Ascending aorta (tissue), 2 donors: ENCODE measurements at regions not wholly inside any gene's neighbourhood (a gene's known extent, or its start where the extent isn't known, plus 50 kb on each side); places are given as distances from the start of the nearest gene placed in this dataset.

Experiments used
- DNase-seq, 2 donors: peaks; one replicate each; pipeline ENCODE4 v3.0.0-alpha.2; 2019; ENCODE audit warnings: low spot score in 2 of 2
- H3K27ac ChIP-seq, 2 donors: fragments of 200-600 bp; sonication (generic); one replicate each; pipeline ENCODE4 v1.5.1; 2016 to 2017; ENCODE audit warnings: mild to moderate bottlenecking in 1 of 2
- H3K27me3 ChIP-seq: fragments of 200-600 bp; sonication (generic); one replicate; pipeline ENCODE4 v1.5.1; 2017
- H3K36me3 ChIP-seq, 2 donors: fragments of 200-600 bp; sonication (generic); one replicate each; pipeline ENCODE4 v1.5.1; 2016
- H3K4me1 ChIP-seq, 2 donors: fragments of 200-600 bp; sonication (generic); one replicate each; pipeline ENCODE4 v1.5.1; 2016 to 2017; ENCODE audit warnings: mild to moderate bottlenecking in 1 of 2
- H3K4me3 ChIP-seq, 2 donors: fragments of 200-600 bp; sonication (generic); one replicate each; pipeline ENCODE4 v1.5.1; 2016 to 2017; ENCODE audit warnings: mild to moderate bottlenecking in 1 of 2
- H3K9me3 ChIP-seq, 2 donors: fragments of 200-600 bp; sonication (generic); one replicate each; pipeline ENCODE4 v1.5.1; 2016
- CTCF ChIP-seq, 3 experiments: fragments of 200-600 bp in 2 of 3; fragments of 450-650 bp in 1 of 3; sonication (generic) in 2 of 3; IDR thresholded peaks; one replicate each; pipeline ENCODE4 v1.5.1; 2016 to 2019; ENCODE audit warnings: antibody characterized with exemption in 3 of 3, mild to moderate bottlenecking in 1 of 3, moderate library complexity in 1 of 3
- intact Hi-C: fragments of 100-400 bp; cut with DNase I; formaldehyde crosslinking; loops from one replicate; pipeline ENCODE4 v1.15.1; 2023

- no peak for DNase-seq
- intact Hi-C loops = no loop called here
Observed at GRCh38 chr6:113140721-113141120, 716.4 kb upstream of the MARCKS start.

GRCh38 chr6:113141901-113142300 is 715.2 kb upstream of the MARCKS start:
- no peak for TF ChIP-seq CTCF (IDR thresholded peaks at IDR 0.05)
- no peak for DNase-seq
- Histone ChIP-seq H3K4me3 (no peak overlapping the region), H3K36me3 (no peaks in the 10 kb centered on the region), H3K9me3 (no peaks in the 10 kb centered on the region), H3K4me1 (no peaks in the 10 kb centered on the region), H3K27ac (no peak overlapping the region), H3K27me3 (no peaks in the 10 kb centered on the region)
- intact Hi-C loops = no loop called here

More at GRCh38 chr6:113140721-113141120, 716.4 kb upstream of the MARCKS start:
- no peak for TF ChIP-seq CTCF (IDR thresholded peaks at IDR 0.05)
- H3K9me3 ChIP-seq = no peaks in the 10 kb centered on the region
- H3K27me3 ChIP-seq = no peaks in the 10 kb centered on the region
- H3K36me3 ChIP-seq = no peaks in the 10 kb centered on the region
- no peaks in the 10 kb centered on the region for H3K4me1 ChIP-seq
- H3K27ac ChIP-seq = no peak overlapping the region
- H3K4me3 ChIP-seq = no peak overlapping the region

- Histone ChIP-seq H3K9me3 (no peaks in the 10 kb centered on the region), H3K27me3 (no peaks in the 10 kb centered on the region), H3K27ac (no peak overlapping the region), H3K4me3 (no peak overlapping the region), H3K4me1 (no peaks in the 10 kb centered on the region), H3K36me3 (no peaks in the 10 kb centered on the region)
- no peak for DNase-seq
- no peak for TF ChIP-seq CTCF (IDR thresholded peaks at IDR 0.05)
- intact Hi-C loops = no loop called here
Observed at GRCh38 chr6:113142671-113143174, 714.4 kb upstream of the MARCKS start.

- no peak for DNase-seq
- Histone ChIP-seq H3K9me3 (no peaks in the 10 kb centered on the region), H3K27me3 (no peaks in the 10 kb centered on the region), H3K4me1 (no peaks in the 10 kb centered on the region), H3K27ac (no peak overlapping the region), H3K4me3 (no peak overlapping the region), H3K36me3 (no peaks in the 10 kb centered on the region)
- intact Hi-C loops = no loop called here
- no peak for TF ChIP-seq CTCF (IDR thresholded peaks at IDR 0.05)
Observed at GRCh38 chr6:113143206-113143605, 713.9 kb upstream of the MARCKS start.

- no peak for DNase-seq
- H3K9me3 ChIP-seq = no peaks in the 10 kb centered on the region
- no peaks in the 10 kb centered on the region for H3K27me3 ChIP-seq
- H3K27ac ChIP-seq = no peak overlapping the region
- no peaks in the 10 kb centered on the region for H3K4me1 ChIP-seq
- no peaks in the 10 kb centered on the region for H3K36me3 ChIP-seq
- H3K4me3 ChIP-seq = no peak overlapping the region
- intact Hi-C loops = no loop called here
- TF ChIP-seq CTCF (IDR thresholded peaks at IDR 0.05) = no peak
Observed at GRCh38 chr6:113144117-113144516, 713.0 kb upstream of the MARCKS start.

- no peaks in the 10 kb centered on the region for H3K4me1 ChIP-seq
- no peaks in the 10 kb centered on the region for H3K27me3 ChIP-seq
- no peaks in the 10 kb centered on the region for H3K9me3 ChIP-seq
- no peak for TF ChIP-seq CTCF (IDR thresholded peaks at IDR 0.05)
- no peaks in the 10 kb centered on the region for H3K36me3 ChIP-seq
- no peak overlapping the region for H3K4me3 ChIP-seq
- intact Hi-C loops = no loop called here
- no peak for DNase-seq
- H3K27ac ChIP-seq = no peak overlapping the region
Observed at GRCh38 chr6:113146878-113147277, 710.3 kb upstream of the MARCKS start.
